GM21619 (cell line): ENCODE measurements at regions not wholly inside any gene's neighbourhood (a gene's known extent, or its start where the extent isn't known, plus 50 kb on each side); places are given as distances from the start of the nearest gene placed in this dataset.
"Not testable (repeated sequence)": the region's sequence is repeated elsewhere in the genome, so short reads cannot be mapped to it uniquely, and the experiment has no call there.

Experiments used
- ATAC-seq: cut with Tn5 transposase; IDR thresholded peaks from one replicate; pipeline ENCODE4 v1.9.1; 2021; ENCODE audit not compliant: unreplicated experiment

- no peak for ATAC-seq
These were observed 172.7 kb downstream of the BMP7 start for GRCh38 chr20:57093766-57094165.

DNA sequence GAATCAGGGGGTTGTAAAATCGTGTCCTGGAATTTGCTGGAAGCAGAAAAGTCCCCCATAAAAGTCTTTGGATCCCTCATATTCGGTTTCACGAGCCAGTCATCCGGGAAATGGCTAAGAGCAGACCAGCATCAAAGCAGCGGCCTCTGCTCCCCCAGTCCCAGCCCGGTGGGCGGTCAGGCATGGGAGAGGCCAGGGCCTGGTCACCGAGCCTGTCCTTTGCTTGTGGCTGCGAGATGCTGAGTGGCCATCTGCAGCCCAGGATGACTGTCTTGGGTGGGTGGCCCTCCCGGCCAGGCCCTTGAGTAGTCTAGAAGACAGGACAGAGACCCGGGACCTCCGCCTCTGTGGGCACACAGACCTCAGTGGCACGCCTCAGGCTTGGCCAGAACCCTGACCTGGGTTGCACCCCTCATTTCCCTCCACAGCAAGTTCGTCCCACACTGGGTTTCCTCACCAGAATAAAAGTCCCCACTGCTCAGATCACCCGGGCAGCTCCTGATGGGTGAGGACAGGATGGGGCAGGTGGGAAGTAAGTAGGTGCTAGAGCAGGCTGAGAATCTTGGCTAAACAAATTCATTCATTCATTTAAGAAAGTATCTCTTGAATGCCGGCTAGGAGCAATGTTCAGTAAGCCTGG lies 172.1 kb downstream of the BMP7 start:
- no peak for ATAC-seq

DNA sequence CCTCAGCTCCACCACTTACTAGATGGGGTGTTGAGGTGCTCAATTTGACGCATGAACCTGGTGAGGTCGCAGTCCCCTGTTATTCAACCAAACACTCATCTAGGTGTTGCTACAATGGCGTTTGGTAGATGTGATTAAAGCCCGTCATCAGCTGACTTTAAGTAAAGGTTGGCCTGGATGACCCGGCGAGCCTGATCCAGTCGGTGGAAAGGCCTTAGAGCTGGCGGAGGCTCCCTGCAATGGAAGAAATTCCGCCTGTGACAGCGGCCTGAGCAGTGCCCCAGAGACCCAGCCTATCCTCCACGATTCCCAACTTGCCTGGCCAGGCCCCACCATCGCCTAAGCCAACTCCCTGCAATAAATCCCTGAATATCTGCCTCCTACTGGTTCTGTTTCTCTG lies 171.4 kb downstream of the BMP7 start:
- no peak for ATAC-seq

GRCh38 chr20:57095426-57095825 lies 171.0 kb downstream of the BMP7 start:
- no peak for ATAC-seq

DNA sequence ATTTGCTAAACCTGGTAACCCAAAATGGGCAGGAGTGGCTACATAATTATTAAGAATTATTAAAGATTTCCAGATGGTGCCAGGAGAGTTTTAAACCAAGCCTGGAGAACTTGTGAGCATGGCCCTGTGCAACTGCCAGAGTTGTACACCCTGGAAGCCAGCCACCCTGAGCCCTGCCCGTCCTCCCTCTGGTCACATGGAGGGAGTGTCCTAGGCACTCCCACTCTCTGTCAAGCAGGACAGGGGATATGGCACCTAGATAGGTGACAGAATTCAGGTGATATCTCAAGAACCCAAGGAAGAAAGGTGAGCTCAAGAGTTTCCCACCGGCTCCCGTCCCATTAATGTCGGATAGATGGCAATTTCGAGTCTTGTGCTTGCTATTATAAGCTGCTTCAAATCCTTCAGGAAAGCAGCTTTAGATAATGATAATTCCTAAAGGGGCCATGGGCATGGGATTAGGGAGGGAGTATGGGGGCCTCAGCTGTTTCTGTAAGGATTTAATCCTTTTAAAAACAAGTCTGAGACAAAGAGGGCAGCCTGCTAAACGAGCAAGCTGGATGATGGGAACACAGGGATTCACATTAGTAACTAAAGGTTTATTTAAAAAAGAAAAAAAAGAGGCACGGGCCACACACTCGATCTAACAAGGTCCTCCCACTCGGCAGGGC lies 169.1 kb downstream of the BMP7 start:
- no peak for ATAC-seq

DNA sequence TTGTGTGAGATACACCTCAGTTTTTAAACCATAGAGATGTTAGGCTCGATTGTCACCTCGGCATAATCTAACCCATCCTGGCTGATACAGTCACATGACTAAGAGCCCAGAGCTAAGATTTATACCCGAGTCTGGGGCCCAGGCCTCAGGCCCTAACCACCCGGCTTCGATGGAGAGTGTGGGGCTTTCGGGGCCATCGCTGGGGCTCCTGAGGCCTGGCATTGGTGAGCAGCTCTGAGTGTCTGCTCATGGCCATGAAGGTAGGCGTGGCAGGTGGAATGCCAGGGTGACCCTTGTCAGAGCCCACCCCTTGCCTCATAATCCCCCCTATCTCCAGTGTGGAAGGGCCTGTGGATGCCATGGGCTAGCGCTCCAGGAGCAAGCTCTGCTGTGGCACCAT lies 164.3 kb downstream of the BMP7 start:
- ATAC-seq = no peak

DNA sequence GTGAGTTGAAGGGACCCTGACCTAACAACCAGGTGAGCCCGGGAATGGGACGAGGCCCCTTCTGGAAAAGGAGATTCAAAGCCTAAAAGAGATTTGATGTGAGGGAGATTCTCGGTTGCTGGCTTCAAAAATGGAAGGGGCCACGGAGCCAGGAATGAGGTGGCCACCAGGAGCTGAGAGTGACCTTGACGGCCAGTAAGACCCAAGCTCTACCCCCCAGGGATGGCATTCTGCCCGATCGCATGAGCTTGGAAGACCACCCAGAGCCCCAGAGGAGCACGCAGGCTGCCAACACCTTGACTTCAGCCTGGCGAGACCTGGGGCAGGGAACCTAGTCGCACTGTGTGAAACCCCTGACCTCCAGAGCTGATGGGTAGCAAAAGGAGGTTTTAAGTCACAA lies 163.9 kb downstream of the BMP7 start:
- no peak for ATAC-seq

GRCh38 chr20:57103146-57103800 lies 163.2 kb downstream of the BMP7 start:
- ATAC-seq = no peak

DNA sequence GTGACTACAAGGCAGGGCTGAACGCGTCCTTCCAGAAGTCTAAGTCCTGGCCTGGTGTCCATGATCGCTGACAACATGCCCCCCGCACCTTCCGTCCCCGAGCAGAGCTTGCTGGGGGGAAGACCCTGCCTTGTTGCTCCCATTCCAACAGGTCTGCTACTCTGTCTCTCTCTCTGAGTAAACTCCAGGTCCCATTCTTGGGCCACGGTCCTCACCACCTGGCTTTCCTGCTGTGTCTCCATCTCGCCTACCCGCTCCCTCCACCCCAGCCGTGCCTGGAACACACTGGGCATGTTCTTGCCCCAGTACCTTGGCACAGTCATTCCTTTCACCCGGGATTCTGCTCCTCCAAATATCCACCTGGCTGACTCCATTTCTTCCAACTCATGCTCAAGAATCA lies 162.3 kb downstream of the BMP7 start:
- no peak for ATAC-seq

GRCh38 chr20:57104651-57105204 lies 161.7 kb downstream of the BMP7 start:
- no peak for ATAC-seq

- no peak for ATAC-seq
These were observed 160.3 kb downstream of the BMP7 start for GRCh38 chr20:57106030-57106682.

GRCh38 chr20:57106692-57107091 lies 159.7 kb downstream of the BMP7 start:
- ATAC-seq = no peak

GRCh38 chr20:57107208-57107607 lies 159.2 kb downstream of the BMP7 start:
- no peak for ATAC-seq

DNA sequence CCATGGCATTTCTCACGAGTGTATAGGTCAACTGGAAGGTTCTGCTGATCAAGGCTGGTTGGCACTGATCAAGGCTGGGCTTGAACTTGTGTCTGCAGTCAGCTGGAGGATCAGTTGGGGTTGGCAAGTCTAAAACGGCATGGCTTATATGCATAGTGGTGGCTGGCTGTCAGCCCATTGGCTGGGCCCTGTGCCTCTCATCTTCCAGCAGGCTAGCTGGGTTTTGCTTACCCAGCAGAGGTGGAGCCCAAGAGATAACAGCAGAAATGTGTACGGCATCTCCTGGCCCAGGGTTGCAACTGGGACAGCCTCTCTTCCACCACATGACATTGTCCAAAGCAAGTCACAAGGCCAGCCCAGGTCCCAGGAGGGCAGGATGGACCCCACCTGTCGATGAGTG lies 158.2 kb downstream of the BMP7 start:
- ATAC-seq = no peak

DNA sequence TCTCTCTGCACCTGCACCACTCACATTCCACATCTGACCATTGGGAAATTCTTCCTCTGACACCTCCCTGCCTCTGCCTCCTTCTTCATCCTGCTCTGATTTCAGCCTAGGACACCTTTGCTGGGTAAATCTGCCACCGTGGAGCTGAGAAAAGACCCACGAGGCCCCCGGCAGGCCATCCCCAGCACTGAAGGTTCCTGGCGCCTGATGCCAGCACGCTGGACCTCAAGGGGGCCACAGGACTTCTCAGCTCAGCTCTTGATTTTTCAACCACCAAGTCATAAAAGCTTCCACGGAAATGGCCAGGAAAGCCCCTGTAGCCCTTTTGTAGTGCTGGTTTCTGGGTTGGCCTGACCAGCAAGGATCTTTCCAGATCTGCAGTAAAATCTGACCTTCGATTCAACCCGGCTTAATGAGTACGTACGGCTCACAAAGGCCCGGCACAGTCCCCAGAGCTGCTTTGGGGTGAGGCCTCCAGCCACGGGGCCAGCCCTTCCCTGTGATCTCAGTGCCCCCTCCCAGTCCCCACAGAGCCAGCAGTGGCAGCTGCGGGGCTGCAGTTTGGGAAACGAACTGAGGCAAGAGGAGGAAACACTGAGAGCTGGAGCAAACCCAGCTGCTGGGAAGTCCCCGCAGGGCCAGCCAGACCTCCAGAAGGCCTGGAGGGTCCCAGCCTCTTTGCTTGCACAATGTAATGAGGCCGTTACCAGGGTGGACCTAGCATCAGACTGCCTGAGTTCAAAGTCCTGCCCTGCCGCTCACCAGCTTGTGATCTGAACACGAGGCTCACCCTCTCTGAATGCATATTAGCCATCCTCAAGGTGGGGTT lies 157.5 kb downstream of the BMP7 start:
- no peak for ATAC-seq

GRCh38 chr20:57109571-57109953 lies 156.9 kb downstream of the BMP7 start:
- no peak for ATAC-seq

- ATAC-seq = not testable (repeated sequence)
These were observed 156.1 kb downstream of the BMP7 start for GRCh38 chr20:57110121-57111027.

DNA sequence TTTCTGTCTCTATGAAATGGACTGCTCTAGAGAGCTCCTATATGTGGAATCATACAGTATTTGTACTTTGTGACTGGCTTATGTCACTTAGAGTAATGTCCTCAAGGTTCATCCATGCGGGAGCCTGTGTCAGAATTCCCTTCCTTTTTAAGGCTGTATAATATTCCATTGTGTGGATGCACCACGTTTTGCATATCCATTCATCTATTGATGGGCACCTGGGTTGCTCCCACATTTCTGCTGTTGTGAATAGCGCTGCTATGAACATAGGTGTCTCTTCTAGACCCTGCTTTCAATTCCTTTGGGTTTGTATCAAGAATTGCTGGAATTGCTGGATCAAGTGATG lies 155.4 kb downstream of the BMP7 start:
- ATAC-seq = no peak

DNA sequence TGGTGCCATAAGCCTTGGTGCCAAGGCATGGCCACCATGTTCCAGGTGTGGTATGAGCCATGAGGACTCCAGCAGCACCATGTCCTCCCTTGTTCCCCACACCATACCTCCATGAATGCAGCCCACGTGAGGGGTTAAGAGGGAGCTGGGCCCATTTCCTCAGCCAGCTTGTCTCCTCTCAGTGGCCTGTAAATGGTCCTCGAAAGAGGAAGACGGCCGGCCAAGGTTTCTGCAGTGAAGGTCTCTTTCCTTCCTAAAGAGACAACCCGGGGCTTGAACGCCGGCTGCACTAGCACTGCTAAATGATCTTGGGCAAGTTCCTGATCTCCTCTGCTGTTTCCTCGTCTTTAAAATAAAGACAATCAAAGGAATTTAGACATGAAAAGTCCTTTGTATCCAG lies 154.0 kb downstream of the BMP7 start:
- ATAC-seq = no peak
